HG03103 (cell line): ENCODE measurements at regions not wholly inside any gene's neighbourhood (a gene's known extent, or its start where the extent isn't known, plus 50 kb on each side); places are given as distances from the start of the nearest gene placed in this dataset.
"Not testable (repeated sequence)": the region's sequence is repeated elsewhere in the genome, so short reads cannot be mapped to it uniquely, and the experiment has no call there.

ENCODE experiments used
- ATAC-seq: cut with Tn5 transposase; IDR thresholded peaks from one replicate; pipeline ENCODE4 v1.9.1; 2021; ENCODE audit warnings: low read depth; ENCODE audit not compliant: unreplicated experiment

DNA sequence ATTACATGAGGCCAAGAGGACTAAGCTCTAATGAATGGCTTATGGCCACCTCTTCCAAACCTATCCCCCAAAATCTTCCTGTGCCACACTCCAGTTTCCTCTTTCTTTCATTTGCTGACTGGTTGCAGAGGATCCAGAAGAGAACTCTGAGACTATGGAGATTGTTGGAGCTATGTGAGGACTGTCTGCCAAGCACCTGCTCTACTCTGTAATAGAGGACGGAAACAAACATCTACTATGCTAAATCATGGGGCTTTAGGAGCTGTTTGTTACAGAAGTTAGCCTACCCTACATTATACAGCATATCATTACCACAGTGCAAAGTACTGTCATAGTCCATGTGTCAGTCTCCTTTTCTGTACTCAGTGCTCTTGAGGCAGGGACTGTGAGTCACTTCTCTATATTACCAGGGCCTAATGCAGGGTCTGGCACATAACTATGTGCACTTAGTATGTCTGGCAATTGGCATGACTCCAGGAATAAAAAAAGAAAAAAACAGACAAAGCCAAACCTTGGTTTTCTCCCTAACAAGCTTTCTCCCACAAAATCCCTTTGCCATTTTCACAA lies 95.1 kb downstream of the RPAP3 start:
- no peak for ATAC-seq

DNA sequence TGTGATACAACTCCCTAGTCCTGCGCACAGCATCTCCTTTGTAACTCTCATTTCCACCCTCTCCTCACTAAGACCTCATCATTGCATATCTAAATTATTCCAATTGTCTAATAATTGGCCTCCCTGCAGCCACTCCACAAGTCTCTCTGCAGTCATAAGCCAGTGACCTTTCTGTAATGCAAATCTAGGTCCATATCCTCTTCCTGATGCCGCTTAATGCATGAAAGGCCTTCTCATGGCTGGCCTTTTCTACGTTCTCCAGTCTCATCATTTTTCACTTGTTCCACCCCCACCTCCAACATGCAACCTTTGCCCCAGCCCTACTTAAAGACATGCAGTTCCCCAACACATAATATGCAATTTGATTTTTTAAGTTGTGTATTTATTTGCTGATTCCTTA lies 96.0 kb downstream of the RPAP3 start:
- no peak for ATAC-seq

DNA sequence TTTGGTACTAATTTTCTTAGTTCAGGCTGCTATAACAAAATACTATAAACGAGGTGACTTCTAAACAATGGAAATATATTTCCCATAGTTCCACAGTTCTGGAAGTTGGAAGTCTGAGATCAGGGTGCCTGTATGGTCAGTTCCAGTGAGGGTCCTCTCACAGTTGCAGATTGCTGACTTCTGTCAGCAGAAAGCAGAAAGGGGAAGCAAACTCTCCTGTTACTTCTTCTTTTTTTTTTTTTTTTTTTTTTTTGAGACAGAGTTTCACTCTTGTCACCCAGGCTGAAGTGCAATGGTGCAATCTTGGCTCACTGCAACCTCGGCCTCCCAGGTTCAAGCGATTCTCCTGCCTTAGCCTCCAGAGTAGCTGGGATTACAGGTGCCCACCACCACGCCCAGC lies 97.2 kb downstream of the RPAP3 start:
- ATAC-seq: not testable (repeated sequence)

DNA sequence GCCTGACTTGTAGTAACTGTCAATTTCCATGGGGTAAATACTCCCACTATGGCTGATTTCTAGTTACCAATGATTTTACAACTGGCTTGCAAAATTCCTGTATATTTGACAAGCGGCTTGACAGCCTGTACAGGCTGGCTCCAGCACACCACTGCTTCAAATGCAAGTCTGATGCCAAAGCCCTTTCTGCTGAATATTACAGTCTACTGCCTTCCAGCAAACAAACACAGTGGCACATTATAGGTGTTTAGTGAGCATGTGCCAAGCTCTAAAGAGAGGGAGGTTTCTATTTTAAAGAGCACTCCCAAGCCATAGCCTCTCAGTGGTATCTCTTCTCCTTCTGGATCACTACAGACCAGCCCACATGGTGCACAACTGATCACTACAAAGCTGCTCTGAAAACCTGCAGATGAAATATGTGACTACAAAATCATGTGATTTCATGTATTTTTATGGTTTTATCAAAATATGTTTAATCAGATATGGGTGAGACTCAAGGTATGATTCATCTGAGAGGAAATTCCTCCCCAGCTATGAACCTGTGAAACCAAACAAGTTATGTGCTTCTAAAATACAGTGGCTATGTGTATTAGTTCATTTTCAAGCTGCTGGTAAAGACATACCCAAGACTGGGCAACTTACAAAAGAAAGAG lies 101.5 kb downstream of the RPAP3 start:
- no peak for ATAC-seq

DNA sequence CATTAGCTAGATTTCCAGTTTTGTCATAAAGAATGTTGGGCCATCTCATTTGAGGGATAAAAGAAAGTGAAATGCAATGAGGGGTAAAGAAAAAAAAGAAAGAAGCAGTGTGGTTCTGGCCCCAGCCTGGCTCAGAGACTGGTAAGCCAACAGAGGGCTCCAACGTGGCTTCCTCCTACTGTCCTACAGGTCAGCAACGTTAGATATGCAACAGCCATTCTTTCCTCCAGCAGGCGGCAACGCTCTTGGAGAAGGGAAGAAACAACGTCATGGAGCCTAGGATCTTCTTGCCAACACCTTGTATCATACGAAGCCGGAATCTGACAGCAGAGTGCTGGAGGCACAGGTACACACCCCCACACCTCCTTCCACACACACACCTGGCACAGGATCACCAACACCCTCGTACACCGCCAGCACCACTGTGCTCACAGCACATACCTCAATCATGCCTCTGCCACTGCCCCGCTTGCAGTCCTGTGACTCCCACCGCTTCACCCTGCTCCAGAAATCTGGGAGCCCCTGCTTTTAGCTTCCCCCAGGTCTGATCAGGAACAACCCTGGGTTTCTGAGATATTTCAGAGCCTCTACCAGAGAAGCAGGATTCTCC lies 102.8 kb downstream of the RPAP3 start:
- no peak for ATAC-seq

DNA sequence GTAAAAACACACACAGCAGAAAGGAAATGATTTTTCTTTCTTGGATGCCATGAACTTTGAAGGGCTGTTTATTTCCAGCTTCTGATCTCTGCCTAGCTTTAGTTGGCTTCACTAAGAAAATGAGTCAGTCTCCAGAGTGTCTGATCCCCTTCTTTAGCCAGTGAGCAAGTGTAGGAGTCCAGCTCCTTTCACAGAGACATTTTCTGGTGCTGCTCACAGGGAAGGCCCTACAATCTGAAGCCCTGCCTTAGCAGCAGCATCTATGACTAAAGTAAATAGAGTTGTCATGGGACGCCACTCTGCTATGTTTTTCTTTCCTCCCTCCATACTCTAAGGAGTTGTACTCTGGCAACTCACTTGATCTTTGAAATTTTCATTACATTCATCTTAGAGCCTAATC lies 103.5 kb downstream of the RPAP3 start:
- no peak for ATAC-seq

DNA sequence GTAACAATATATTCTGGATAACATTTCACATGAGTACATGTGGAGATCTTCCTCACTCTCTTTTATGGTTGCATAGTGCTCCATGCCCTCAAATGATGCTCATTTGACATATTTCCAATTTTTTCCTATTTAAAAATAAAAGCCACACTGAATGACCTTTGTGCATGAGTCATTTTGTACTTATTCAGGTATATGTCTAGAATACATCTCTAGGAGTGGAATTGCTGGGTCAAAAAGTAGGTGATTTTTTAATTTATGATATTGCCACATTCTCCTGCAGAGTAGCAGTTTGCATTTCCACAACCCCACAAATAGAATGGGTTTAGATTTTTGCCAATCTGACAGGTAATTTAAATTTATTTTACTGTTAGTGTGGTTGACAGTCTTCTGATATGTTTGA lies 104.8 kb downstream of the RPAP3 start:
- ATAC-seq: no peak

DNA sequence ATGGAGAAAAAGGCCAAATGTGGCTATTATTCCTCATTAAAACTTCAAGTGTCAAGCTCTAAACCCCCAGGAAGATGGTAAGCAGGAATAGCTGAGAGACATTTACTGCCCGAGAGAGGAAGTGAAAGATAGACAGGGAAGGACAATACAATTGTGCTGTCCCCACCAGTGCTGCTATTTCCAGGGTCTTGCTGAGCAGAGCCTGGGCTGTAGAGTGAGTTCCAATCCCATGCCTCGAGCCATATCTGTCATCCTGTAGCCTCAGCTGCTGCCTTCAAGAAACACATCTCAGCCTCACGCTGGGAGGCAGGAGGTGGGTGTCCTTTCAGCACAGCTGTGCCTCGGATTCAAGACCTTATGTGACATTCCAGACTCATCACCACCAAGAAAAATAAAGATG lies 114.0 kb downstream of the RPAP3 start:
- ATAC-seq: no peak

DNA sequence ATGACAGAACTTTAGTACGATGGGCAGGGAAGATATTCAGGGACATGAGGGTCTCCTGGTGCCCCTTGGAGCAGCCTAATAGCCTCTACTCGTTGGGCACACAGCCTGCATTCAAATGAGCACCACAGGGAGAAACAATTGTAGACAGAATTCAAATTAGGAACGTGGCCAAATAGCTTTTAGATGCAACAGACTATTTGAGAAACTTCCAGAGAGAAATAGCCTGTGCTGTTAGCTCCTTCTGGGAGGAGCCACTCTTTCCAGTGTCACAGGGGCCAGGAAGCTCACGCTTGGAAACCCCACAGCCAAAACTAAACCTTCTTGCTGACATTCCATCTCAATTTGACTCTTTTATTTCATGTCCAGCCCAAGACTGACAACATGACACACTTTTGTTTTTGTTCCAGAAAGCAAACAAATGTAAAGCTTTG lies 114.5 kb downstream of the RPAP3 start:
- no peak for ATAC-seq

DNA sequence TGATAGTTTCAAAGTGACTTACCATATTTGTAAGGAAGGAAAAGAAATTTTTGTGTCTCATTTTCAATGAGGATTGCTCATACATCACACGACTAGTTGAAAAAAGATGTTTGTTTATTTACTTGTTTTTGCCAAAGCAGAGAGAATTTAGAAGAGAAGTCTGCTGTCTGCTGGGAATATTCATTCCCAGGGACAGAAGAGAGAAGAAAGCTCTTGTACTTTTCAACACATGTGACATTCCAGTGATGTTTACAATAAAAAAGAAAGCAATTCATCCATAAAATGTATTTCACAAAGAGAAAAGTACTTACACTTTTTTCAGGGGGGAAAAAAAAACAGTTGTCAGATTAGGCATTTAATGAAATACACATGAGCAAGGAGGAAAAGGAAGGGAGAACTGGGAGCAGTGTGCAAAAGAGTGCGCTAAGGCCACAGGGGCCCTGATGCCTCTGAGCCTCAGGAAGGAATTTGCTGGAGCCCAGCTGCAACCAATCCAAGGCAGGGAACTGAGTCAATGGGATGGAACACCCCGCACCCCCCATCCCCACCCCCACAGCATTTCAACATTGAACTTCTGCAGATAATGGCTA lies 115.0 kb downstream of the RPAP3 start:
- no peak for ATAC-seq

DNA sequence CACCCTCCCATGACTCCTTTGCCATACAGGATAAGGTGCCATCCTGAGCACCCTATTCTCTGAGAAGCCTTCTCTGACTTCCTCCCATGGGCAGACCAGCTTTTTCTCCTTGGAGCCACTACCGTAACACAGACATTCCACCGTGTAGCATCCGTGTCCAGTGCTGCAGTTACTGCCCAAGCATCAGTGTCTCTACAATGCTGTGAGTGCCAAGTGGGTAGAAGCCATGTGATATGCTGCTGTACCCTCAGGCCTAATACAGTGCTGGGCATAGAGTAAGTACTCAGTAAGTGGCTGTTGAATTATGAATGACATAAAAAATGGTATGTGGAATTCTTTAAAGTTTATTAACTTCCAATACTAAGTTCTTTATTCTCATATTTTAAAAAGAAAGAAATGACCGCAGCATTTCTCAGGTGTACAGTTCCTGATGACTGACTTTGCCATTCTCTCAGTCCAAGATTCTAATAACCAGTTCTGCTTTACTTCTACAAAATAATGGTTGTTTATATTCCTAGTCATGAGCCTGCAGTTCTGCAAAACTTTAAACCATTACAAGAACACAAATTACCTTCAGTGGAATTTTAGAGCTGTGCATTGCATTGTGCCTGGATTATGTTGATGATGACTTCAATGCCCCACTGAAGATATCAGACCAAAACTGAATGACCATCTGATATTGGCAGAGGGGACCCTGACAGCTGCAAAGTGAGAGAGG lies 118.7 kb downstream of the RPAP3 start:
- no peak for ATAC-seq

DNA sequence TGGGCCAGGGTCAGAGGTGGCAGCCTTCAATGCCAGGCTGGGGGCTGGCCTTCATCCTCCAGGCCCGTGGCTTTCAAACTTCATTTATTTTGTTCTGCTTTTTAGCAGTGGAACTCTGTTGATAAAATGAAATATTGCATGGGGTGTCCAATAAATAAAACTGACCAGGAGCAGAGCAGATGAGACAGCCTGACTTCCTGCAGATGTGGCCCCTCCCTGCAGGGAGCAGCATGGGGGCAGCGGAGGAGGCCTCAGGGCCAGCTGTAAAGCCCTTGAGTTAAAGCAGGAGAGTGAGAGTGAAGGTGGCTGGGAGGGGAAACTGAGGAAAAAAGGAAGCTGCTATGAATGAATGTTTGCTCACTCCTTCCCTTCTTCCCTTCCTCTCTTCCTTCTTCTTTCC lies 120.3 kb downstream of the RPAP3 start:
- no peak for ATAC-seq

DNA sequence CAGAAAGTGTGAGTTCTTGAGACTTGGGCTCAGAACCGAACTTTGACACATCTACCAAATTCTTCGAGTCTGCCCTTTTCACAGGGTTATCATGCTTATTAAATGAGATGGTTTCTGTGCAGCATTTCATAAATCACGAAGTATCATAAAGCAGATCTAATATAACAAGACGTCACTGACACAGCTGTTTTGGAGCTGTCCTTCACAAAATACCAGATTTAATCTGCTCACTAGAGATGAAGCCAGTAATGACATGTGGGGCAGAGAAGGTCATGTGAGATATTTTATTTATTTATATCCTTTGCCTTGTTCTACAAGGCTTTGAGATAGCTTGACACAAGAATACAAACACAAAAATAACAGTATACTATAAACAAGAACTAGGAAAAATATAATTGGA lies 127.0 kb downstream of the RPAP3 start:
- ATAC-seq: no peak

DNA sequence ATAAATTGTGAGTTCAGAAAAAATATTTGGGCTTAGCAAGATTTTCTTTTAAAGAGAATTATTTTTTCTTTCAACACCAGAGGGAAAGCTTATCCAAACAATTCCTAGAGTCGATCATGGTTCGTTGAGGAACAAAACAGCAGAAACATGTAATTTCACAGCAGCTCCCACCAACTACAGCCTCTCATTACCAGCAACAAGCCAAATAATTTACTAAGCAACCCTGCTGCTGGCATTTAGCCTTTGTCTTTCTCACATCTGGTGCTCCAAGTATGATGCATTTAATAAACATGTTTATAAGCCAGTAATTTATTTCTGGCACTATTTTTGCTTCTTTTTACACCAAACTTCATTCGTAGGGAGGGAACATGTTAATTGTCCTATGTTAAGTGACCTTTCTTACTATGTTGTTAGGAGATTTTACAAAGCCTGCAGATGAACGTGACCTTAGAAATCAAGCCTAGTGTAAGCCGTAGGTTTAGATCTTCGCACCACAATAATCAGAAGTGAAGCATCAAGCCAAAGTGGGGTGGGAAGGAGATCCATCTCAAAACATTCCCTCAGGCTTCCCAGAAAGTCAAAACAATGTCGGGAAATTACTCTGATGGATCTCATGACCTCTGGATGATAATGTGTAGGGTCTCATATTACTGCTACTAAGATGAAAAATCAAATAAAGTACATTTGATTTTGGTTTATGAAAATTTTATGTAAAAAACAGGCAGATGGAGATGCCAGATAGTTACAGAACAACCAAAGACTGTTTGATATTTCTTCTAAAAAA lies 128.4 kb downstream of the RPAP3 start:
- ATAC-seq: no peak

DNA sequence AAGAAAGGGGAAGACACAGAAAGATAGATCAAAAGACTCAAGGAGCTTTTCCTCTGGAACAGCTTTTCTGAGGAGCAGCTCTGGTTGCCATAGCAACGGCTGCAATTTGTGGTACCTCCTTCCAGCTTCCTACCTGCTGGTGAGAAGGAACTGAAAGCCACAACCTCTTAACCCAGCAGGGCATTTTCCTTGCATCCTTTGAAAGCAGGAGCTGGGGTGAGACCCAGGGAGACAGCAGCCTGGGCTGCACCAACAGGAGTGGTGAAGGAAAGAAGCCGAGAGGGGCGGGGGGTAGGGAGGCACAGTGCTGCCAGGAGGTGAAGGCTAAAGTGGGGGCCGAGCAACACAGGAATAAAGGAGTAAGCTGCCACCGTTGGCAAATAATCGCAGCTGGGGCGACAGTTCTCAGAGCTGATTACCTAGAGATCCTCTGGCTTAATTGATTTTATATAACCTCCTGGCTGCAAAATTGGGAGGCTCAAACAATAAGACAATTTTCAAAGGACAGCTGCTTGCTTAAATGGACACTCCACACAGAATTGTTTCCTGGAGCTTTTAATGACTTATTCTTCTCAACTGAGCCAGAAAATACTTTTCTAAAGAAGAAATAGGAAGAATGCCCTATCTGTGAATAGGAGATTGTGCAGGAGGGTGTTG lies 129.4 kb downstream of the RPAP3 start:
- ATAC-seq: no peak

DNA sequence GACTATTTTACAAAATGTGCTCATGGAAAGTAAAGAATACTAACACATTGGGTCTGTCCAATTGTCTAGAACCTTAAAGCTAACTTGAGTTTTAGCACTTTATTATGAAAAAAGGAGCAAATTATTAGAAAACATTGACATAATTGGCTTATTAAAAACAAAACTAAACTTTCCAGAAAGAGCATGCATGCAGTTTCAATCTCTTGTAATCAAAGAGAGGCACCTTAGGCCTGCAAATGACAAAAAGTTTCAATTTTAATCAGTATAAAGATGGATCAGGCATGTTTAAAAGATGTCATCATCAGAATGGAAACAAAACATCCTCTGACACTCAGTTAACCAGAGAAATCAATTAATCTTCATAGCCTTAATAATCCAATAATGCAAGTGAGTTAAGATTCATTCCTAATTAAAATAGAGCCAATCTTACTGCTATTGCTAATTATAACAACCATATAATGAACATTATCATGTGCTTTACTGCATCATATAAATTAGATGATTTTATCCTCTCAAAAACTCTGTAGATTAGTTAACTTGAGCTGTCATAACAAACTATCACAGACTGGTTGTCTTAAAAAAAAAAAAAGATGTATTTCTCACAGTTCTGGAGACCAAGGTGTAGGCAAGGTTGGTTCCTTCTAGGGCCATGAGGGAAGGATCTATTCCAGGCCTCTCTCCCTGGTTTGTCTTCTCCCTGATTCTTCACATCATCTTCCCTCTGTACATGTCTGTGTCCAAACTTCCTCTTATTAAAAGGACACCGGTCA lies 131.4 kb downstream of the RPAP3 start:
- ATAC-seq: no peak

DNA sequence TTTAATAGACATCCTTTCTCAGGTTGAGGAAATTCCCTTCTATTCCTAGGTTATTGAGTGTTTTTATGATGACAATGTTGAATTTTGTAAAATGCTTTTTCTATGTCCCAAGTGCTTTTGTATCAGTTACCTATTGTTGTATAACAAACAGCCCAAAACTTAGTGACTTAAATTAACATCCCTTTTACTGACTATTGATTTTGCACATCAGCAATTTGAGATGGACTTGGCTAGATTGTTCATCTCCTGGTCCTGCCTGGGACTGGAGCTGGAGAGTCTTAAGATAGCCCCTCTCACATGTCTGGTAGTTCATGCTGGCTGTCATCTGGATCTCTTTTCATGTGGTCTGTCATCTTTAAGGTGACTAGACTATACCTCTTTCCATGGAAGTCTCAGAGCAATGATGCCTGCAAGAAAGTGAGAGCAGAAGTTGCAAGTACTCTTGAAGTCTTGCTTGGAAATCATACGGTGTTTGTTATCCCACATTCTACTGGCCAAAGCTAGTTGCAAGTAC lies 132.6 kb downstream of the RPAP3 start:
- no peak for ATAC-seq

DNA sequence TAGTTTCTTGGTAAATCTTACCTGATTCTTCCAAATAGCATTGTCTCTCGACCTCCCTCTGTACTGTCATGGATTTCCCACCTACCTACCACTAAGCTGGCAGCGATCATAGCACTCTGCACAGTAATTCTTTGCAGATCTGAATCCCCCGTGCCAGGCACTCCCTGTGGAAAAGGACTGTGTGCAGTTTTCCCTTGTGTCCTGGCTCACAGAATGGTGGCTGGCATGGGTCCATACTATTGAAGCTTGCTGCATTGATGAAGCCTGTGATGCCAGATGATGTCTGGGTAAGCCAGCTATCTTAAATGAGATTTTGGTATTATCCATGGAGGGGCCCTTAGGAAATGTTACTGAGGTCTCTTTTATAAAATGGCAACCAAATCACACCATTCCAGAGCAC lies 135.7 kb downstream of the RPAP3 start:
- ATAC-seq: no peak

DNA sequence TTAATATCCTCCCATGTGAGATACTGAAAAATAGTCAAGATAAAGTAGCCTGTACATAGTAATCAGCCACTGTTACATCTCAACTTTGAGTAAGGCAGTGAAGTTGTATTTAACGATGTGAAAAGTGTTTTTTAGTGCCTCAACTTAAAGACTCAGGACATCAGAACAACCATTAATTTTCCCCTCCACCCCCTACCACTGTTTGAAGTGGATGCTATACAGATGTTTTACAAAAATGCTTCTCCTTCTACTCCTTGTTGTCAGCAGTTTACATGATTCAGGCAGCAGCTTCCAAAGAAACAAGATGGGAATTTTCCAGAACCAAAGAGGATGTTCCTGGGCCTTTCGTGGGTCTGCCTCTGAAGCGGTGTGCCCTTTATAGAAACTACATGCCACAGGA lies 143.6 kb downstream of the RPAP3 start:
- no peak for ATAC-seq
